HCT116 (cell line): ENCODE measurements at regions not wholly inside any gene's neighbourhood (a gene's known extent, or its start where the extent isn't known, plus 50 kb on each side); places are given as distances from the start of the nearest gene placed in this dataset.

Experiments used
- ATAC-seq: fragments of 200-7000 bp; cut with Tn5 transposase; 2 replicates; pipeline ENCODE4 v1.9.1; 2020; ENCODE audit warnings: mild to moderate bottlenecking, moderate library complexity
- BruUV-seq: library from RNA; stranded (reverse); fragments of 400-500 nt; replicated peaks from 2 replicates; lab custom pipeline; 2021; lab: Mats Ljungman, UMichigan
- CTCF ChIA-PET: fragments of 300-600 bp; sonication (Branson Sonifier 250); formaldehyde crosslinking; loops from one replicate; lab custom pipeline; 2021; ENCODE audit warnings: antibody characterized with exemption; lab: Charles Lee
- POLR2A ChIA-PET: fragments of 300-600, 350-600 bp; sonication (Branson Sonifier 250); formaldehyde crosslinking; loops from one replicate; lab custom pipeline; 2021; ENCODE audit warnings: antibody characterized with exemption; lab: Charles Lee
- RAD21 ChIA-PET, 2 experiments: fragments of 300-600 bp; sonication (Branson Sonifier 250); formaldehyde crosslinking; loops; one replicate each; lab custom pipeline; 2023; ENCODE audit warnings: low total read pairs in 2 of 2; ENCODE audit not compliant: uncharacterized antibody in 2 of 2, unreplicated experiment in 2 of 2, low non-redundant PET in 1 of 2; lab: Charles Lee
- DNase-seq: peaks from one replicate; pipeline ENCODE4 v3.0.0-alpha.2; 2010; ENCODE audit warnings: low read depth, low spot score
- H2AFZ ChIP-seq: fragments of 200-600 bp; shearing (Covaris generic), sonication (generic); 2 replicates; pipeline ENCODE4 v1.6.1; 2017; ENCODE audit warnings: low read depth, mixed run types, mixed read lengths, antibody characterized with exemption, low read length; ENCODE audit not compliant: poor library complexity, severe bottlenecking
- H3K27ac ChIP-seq: 2 replicates; pipeline ENCODE4 v1.5.1; 2012; ENCODE audit warnings: low read depth, low read length
- H3K27me3 ChIP-seq: fragments of 200-600 bp; sonication (generic); 2 replicates; pipeline ENCODE4 v1.6.1; 2016; ENCODE audit warnings: mixed run types, low read length, mixed read lengths; ENCODE audit not compliant: insufficient read depth
- H3K36me3 ChIP-seq, 2 experiments: fragments of 200-500 bp in 1 of 2; fragments of 200-600 bp in 1 of 2; sonication (Bioruptor generic) in 1 of 2; sonication (generic) in 1 of 2; 2 replicates each; pipeline versions ENCODE4 v1.5.1 to v1.6.1; 2014 to 2016; ENCODE audit warnings: low read length in 2 of 2, inconsistent platforms in 1 of 2, mixed read lengths in 1 of 2, mixed run types in 1 of 2; ENCODE audit not compliant: insufficient read depth in 2 of 2, control insufficient read depth in 1 of 2
- H3K4me1 ChIP-seq, 2 experiments: fragments of 200-600 bp in 1 of 2; sonication (generic) in 1 of 2; 2 replicates each; pipeline versions ENCODE4 v1.5.1 to v1.6.1; 2012 to 2017; ENCODE audit warnings: low read length in 2 of 2, inconsistent platforms in 1 of 2, mild to moderate bottlenecking in 1 of 2, mixed read lengths in 1 of 2, mixed run types in 1 of 2, moderate library complexity in 1 of 2; ENCODE audit not compliant: insufficient read depth in 2 of 2, control insufficient read depth in 1 of 2
- H3K4me2 ChIP-seq: fragments of 200-600 bp; sonication (generic); 2 replicates; pipeline ENCODE4 v1.6.1; 2017; ENCODE audit warnings: mixed run types, low read length, mixed read lengths
- H3K4me3 ChIP-seq, 2 experiments: fragments of 200-600 bp in 1 of 2; sonication (generic) in 1 of 2; replicated peaks in 1 of 2; 2 replicates each; pipeline ENCODE4 v1.5.1; 2011 to 2016; ENCODE audit warnings: low read length in 2 of 2, control low read depth in 1 of 2, low read depth in 1 of 2, mild to moderate bottlenecking in 1 of 2, mixed read lengths in 1 of 2, mixed run types in 1 of 2
- H3K79me2 ChIP-seq: fragments of 200-600 bp; sonication (generic); 2 replicates; pipeline ENCODE4 v1.6.1; 2017; ENCODE audit warnings: mild to moderate bottlenecking, mixed run types, low read length, moderate library complexity, mixed read lengths; ENCODE audit not compliant: insufficient read depth
- H3K9ac ChIP-seq: fragments of 200-600 bp; sonication (generic); 2 replicates; pipeline ENCODE4 v1.6.1; 2016; ENCODE audit warnings: low read length, mixed read lengths
- H3K9me2 ChIP-seq: fragments of 200-600 bp; sonication (generic), shearing (Covaris generic); 2 replicates; pipeline ENCODE4 v1.6.1; 2017; ENCODE audit warnings: mixed run types, mild to moderate bottlenecking, moderate library complexity; ENCODE audit not compliant: insufficient read depth
- H3K9me3 ChIP-seq, 2 experiments: fragments of 200-500 bp in 1 of 2; fragments of 200-600 bp in 1 of 2; sonication (Bioruptor generic) in 1 of 2; sonication (generic) in 1 of 2; 2 replicates each; pipeline ENCODE4 v1.6.1; 2014 to 2017; ENCODE audit warnings: low read length in 2 of 2, mixed read lengths in 2 of 2, inconsistent platforms in 1 of 2, low read depth in 1 of 2, mild to moderate bottlenecking in 1 of 2, mixed run types in 1 of 2, moderate library complexity in 1 of 2; ENCODE audit not compliant: control insufficient read depth in 1 of 2, insufficient read depth in 1 of 2
- H4K20me1 ChIP-seq: fragments of 200-600 bp; sonication (generic), shearing (Covaris generic); 2 replicates; pipeline ENCODE4 v1.6.1; 2017; ENCODE audit warnings: mixed run types, mild to moderate bottlenecking, moderate library complexity; ENCODE audit not compliant: insufficient read depth
- CBX3 ChIP-seq: IDR thresholded peaks from 2 replicates; pipeline ENCODE4 v1.6.1; 2012; ENCODE audit warnings: low read depth
- CEBPB ChIP-seq: IDR thresholded peaks from 2 replicates; pipeline ENCODE4 v1.6.1; 2012; ENCODE audit warnings: low read depth
- ELF1 ChIP-seq: IDR thresholded peaks from 2 replicates; pipeline ENCODE4 v1.6.1; 2012; ENCODE audit warnings: low read depth, borderline replicate concordance
- EZH2 ChIP-seq: fragments of 200-600 bp; sonication (generic); IDR thresholded peaks from 2 replicates; pipeline ENCODE4 v1.6.1; 2017; ENCODE audit warnings: antibody characterized with exemption, mixed run types
- EZH2phosphoT487 ChIP-seq: fragments of 200-600 bp; IDR thresholded peaks from 2 replicates; pipeline ENCODE4 v1.6.1; 2018; ENCODE audit warnings: antibody characterized with exemption, borderline replicate concordance
- FOSL1 ChIP-seq: IDR thresholded peaks from 2 replicates; pipeline ENCODE4 v1.6.1; 2012; ENCODE audit warnings: low read depth
- JUND ChIP-seq: IDR thresholded peaks from 2 replicates; pipeline ENCODE4 v1.6.1; 2012
- POLR2A ChIP-seq: IDR thresholded peaks from 2 replicates; pipeline ENCODE4 v1.7.0; 2011; ENCODE audit warnings: borderline replicate concordance; ENCODE audit not compliant: insufficient read depth, insufficient read length; ENCODE audit errors: extremely low read depth
- RAD21 ChIP-seq: IDR thresholded peaks from 2 replicates; pipeline ENCODE4 v1.6.1; 2012; ENCODE audit warnings: low read depth, mild to moderate bottlenecking
- SIN3A ChIP-seq: IDR thresholded peaks from 2 replicates; pipeline ENCODE4 v1.6.1; 2012; ENCODE audit warnings: low read depth
- SP1 ChIP-seq: IDR thresholded peaks from 2 replicates; pipeline ENCODE4 v1.6.1; 2012; ENCODE audit warnings: low read depth
- SRF ChIP-seq: IDR thresholded peaks from 2 replicates; pipeline ENCODE4 v1.6.1; 2012; ENCODE audit warnings: low read depth
- TCF7L2 ChIP-seq: IDR thresholded peaks from 2 replicates; pipeline ENCODE4 v1.7.0; 2011; ENCODE audit warnings: borderline replicate concordance, inconsistent platforms; ENCODE audit not compliant: insufficient read depth, insufficient read length; ENCODE audit errors: extremely low read depth
- YY1 ChIP-seq: IDR thresholded peaks from 2 replicates; pipeline ENCODE4 v1.6.1; 2011; ENCODE audit warnings: low read length, low read depth, moderate library complexity, mild to moderate bottlenecking; ENCODE audit not compliant: insufficient replicate concordance; ENCODE audit errors: extremely low read depth
- ZFX ChIP-seq: fragments of 450-650 bp; IDR thresholded peaks from 2 replicates; pipeline ENCODE4 v1.6.1; 2017
- intact Hi-C: fragments of 100-400 bp; cut with micrococcal nuclease; formaldehyde crosslinking; loops from 2 replicates; pipeline ENCODE4 v1.10.0; 2022
- TF ChIP-seq, protein P1 (sequence below): IDR thresholded peaks from 2 replicates; pipeline ENCODE4 v1.6.1; 2012
- TF ChIP-seq, protein P2 (sequence below), 3 experiments: fragments of 200-600 bp in 1 of 3; sonication (generic) in 1 of 3; IDR thresholded peaks in 2 of 3; conservative IDR thresholded peaks in 1 of 3; 2 replicates each; pipeline ENCODE4 v1.5.1; 2012 to 2017; ENCODE audit warnings: low read depth in 2 of 3, low read length in 2 of 3, antibody characterized with exemption in 1 of 3, borderline replicate concordance in 1 of 3, control low read depth in 1 of 3, mild to moderate bottlenecking in 1 of 3, mixed read lengths in 1 of 3, mixed run types in 1 of 3, moderate library complexity in 1 of 3; ENCODE audit not compliant: insufficient read depth in 1 of 3
- TF ChIP-seq, protein P3 (sequence below): IDR thresholded peaks from 2 replicates; pipeline ENCODE4 v1.6.1; 2012
- TF ChIP-seq, protein P4 (sequence below): IDR thresholded peaks from 2 replicates; pipeline ENCODE4 v1.6.1; 2011; ENCODE audit warnings: mild to moderate bottlenecking, low read length, moderate library complexity; ENCODE audit not compliant: insufficient replicate concordance; ENCODE audit errors: extremely low read depth

DNA sequence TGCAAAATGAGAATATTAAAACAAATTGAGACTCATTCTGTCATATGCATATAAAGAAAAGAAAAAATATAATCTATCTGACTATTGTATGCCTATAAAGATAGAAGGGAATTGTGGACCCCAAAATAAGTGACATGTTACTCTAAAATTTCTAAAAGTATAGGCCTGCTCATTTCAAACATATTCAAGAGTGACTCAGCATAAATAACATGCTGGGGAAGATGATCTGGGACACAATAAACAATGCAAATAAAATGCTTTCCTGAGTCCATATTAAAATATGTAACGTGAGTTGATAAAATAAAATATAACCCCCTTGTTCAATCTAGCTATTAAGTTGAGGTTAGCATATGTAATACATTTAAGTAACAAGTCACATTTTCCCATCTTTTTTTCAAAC is 882.0 kb upstream of the EDIL3 start:
- ATAC-seq (no peak), DNase-seq (no peak)
- Histone ChIP-seq H3K27ac (no peak overlapping the region), H3K9ac (no peak overlapping the region), H3K36me3 (no peaks in the 10 kb centered on the region), H3K4me3 (no peak overlapping the region), H3K9me3 (no peaks in the 10 kb centered on the region), H3K9me2 (no peaks in the 10 kb centered on the region), H4K20me1 (no peaks in the 10 kb centered on the region), H3K4me2 (no peak overlapping the region), H3K27me3 (no peaks in the 10 kb centered on the region), H3K79me2 (no peaks in the 10 kb centered on the region), H3K4me1 (no peaks in the 10 kb centered on the region), H2AFZ (peak overlapping the region; percentile 57)
- BruUV-seq = no TSS peak
- ChIA-PET POLR2A (no interaction called here), CTCF (no interaction called here), RAD21 (no interaction called here)
- intact Hi-C loops = no loop called here
- TF ChIP-seq, protein P1, sequence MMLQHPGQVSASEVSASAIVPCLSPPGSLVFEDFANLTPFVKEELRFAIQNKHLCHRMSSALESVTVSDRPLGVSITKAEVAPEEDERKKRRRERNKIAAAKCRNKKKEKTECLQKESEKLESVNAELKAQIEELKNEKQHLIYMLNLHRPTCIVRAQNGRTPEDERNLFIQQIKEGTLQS = no peak

DNA sequence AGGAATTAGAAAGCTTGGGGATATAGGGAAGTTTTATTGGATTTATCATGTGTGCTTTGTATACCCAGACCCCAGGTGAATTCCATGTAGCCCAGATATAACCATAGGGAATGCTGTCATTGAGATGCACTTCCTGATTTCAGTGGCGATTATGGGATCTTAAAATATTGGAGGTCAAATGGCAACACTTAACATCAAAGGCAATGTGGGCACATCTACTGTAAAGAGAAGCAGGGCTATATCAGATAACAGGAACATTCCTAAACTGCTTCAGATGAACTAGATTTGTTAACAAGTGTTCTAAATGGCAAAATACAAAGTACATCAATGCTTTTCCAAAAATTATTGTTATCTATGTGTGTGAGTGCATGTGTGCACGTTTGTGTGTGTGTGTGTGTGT is 883.5 kb upstream of the EDIL3 start:
- no peak overlapping the region for H3K9ac ChIP-seq
- H3K27me3 ChIP-seq = no peaks in the 10 kb centered on the region
- no peaks in the 10 kb centered on the region for H3K9me3 ChIP-seq
- H3K27ac ChIP-seq = no peak overlapping the region
- H3K9me2 ChIP-seq = no peaks in the 10 kb centered on the region
- no peak overlapping the region for H2AFZ ChIP-seq
- ATAC-seq (no peak), DNase-seq (no peak)
- H3K4me3 ChIP-seq = no peak overlapping the region
- no peaks in the 10 kb centered on the region for H3K4me1 ChIP-seq
- intact Hi-C loops = no loop called here
- H3K36me3 ChIP-seq = no peaks in the 10 kb centered on the region
- POLR2A ChIA-PET = no interaction called here
- no peaks in the 10 kb centered on the region for H3K79me2 ChIP-seq
- CTCF ChIA-PET = no interaction called here
- H4K20me1 ChIP-seq = no peaks in the 10 kb centered on the region
- no TSS peak for BruUV-seq
- no peak overlapping the region for H3K4me2 ChIP-seq
- RAD21 ChIA-PET = no interaction called here
- TF ChIP-seq SP1 = no peak
- TF ChIP-seq EZH2phosphoT487 = no peak
- no peak for TF ChIP-seq EZH2
- no peak for TF ChIP-seq POLR2A
- TF ChIP-seq, protein P2, sequence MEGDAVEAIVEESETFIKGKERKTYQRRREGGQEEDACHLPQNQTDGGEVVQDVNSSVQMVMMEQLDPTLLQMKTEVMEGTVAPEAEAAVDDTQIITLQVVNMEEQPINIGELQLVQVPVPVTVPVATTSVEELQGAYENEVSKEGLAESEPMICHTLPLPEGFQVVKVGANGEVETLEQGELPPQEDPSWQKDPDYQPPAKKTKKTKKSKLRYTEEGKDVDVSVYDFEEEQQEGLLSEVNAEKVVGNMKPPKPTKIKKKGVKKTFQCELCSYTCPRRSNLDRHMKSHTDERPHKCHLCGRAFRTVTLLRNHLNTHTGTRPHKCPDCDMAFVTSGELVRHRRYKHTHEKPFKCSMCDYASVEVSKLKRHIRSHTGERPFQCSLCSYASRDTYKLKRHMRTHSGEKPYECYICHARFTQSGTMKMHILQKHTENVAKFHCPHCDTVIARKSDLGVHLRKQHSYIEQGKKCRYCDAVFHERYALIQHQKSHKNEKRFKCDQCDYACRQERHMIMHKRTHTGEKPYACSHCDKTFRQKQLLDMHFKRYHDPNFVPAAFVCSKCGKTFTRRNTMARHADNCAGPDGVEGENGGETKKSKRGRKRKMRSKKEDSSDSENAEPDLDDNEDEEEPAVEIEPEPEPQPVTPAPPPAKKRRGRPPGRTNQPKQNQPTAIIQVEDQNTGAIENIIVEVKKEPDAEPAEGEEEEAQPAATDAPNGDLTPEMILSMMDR (IDR thresholded peaks at IDR 0.05 in 2 of 3, conservative IDR thresholded peaks at IDR 0.05 in 1 of 3; ENCODE audit: borderline replicate concordance in 1 of 3, insufficient read depth in 1 of 3, low read depth in 2 of 3, low read length in 2 of 3) = no peak
- no peak for TF ChIP-seq CEBPB
- TF ChIP-seq CBX3 = no peak
- TF ChIP-seq RAD21 = no peak
- no peak for TF ChIP-seq SRF
- TF ChIP-seq FOSL1 = no peak
- no peak for TF ChIP-seq SIN3A
- TF ChIP-seq JUND = no peak
- TF ChIP-seq TCF7L2 = no peak
- no peak for TF ChIP-seq ZFX
- TF ChIP-seq, protein P1 = no peak
- no peak for TF ChIP-seq YY1
- TF ChIP-seq ELF1 = no peak
- TF ChIP-seq, protein P3, sequence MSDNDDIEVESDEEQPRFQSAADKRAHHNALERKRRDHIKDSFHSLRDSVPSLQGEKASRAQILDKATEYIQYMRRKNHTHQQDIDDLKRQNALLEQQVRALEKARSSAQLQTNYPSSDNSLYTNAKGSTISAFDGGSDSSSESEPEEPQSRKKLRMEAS = no peak
- TF ChIP-seq, protein P4, sequence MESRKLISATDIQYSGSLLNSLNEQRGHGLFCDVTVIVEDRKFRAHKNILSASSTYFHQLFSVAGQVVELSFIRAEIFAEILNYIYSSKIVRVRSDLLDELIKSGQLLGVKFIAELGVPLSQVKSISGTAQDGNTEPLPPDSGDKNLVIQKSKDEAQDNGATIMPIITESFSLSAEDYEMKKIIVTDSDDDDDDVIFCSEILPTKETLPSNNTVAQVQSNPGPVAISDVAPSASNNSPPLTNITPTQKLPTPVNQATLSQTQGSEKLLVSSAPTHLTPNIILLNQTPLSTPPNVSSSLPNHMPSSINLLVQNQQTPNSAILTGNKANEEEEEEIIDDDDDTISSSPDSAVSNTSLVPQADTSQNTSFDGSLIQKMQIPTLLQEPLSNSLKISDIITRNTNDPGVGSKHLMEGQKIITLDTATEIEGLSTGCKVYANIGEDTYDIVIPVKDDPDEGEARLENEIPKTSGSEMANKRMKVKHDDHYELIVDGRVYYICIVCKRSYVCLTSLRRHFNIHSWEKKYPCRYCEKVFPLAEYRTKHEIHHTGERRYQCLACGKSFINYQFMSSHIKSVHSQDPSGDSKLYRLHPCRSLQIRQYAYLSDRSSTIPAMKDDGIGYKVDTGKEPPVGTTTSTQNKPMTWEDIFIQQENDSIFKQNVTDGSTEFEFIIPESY = no peak
